ENCODE measurements at regions not wholly inside any gene's neighbourhood (a gene's known extent, or its start where the extent isn't known, plus 50 kb on each side); places are given as distances from the start of the nearest gene placed in this dataset.

- no peak for DNase-seq
- Histone ChIP-seq H3K36me3 (no peaks in the 10 kb centered on the region), H3K9me3 (no peaks in the 10 kb centered on the region), H3K27ac (no peak overlapping the region), H3K4me3 (no peak overlapping the region), H3K27me3 (no peaks in the 10 kb centered on the region), H3K4me1 (no peaks in the 10 kb centered on the region)
- no peak for ATAC-seq
- in situ Hi-C loops (cut with MboI; ENCODE audit: low sequenced_read_pairs in 4 of 4) (no loop called here), intact Hi-C loops (cut with DNase I; ENCODE audit: low total_unique reads) (no loop called here)
- no peak for TF ChIP-seq CTCF (IDR thresholded peaks at IDR 0.05 in 4 of 5, conservative IDR thresholded peaks at IDR 0.05 in 1 of 5)
- no peak for TF ChIP-seq POLR2A (IDR thresholded peaks at IDR 0.05)
These were observed 177.6 kb upstream of the FBXL7 start for GRCh38 chr5:15322421-15322820.

GRCh38 chr5:15321776-15322175 is 178.2 kb upstream of the FBXL7 start:
- Histone ChIP-seq H3K27ac (no peak overlapping the region), H3K4me3 (no peak overlapping the region), H3K9me3 (no peaks in the 10 kb centered on the region), H3K4me1 (no peaks in the 10 kb centered on the region), H3K36me3 (no peaks in the 10 kb centered on the region), H3K27me3 (no peaks in the 10 kb centered on the region)
- in situ Hi-C loops (cut with MboI; ENCODE audit: low sequenced_read_pairs in 4 of 4), result no loop called here
- no peak for DNase-seq
- TF ChIP-seq CTCF (IDR thresholded peaks at IDR 0.05 in 4 of 5, conservative IDR thresholded peaks at IDR 0.05 in 1 of 5), result no peak
- no peak for TF ChIP-seq POLR2A (IDR thresholded peaks at IDR 0.05)
- intact Hi-C loops (cut with DNase I; ENCODE audit: low total_unique reads), result no loop called here
- no peak for ATAC-seq

- DNase-seq (no peak), ATAC-seq (no peak)
- Histone ChIP-seq H3K36me3 (no peaks in the 10 kb centered on the region), H3K9me3 (no peaks in the 10 kb centered on the region), H3K4me3 (no peak overlapping the region), H3K27ac (no peak overlapping the region), H3K4me1 (no peaks in the 10 kb centered on the region), H3K27me3 (no peaks in the 10 kb centered on the region)
- TF ChIP-seq POLR2A (IDR thresholded peaks at IDR 0.05), result no peak
- in situ Hi-C loops (cut with MboI; ENCODE audit: low sequenced_read_pairs in 4 of 4), result no loop called here
- intact Hi-C loops (cut with DNase I; ENCODE audit: low total_unique reads), result no loop called here
These were observed 179.1 kb upstream of the FBXL7 start for GRCh38 chr5:15320871-15321270.

- Histone ChIP-seq H3K27me3 (no peaks in the 10 kb centered on the region), H3K27ac (no peak overlapping the region), H3K4me3 (no peak overlapping the region), H3K36me3 (no peaks in the 10 kb centered on the region), H3K4me1 (no peaks in the 10 kb centered on the region), H3K9me3 (no peaks in the 10 kb centered on the region)
- intact Hi-C loops (cut with DNase I; ENCODE audit: low total_unique reads), result no loop called here
- TF ChIP-seq CTCF (IDR thresholded peaks at IDR 0.05 in 4 of 5, conservative IDR thresholded peaks at IDR 0.05 in 1 of 5) (no peak), POLR2A (IDR thresholded peaks at IDR 0.05) (no peak)
- ATAC-seq (no peak), DNase-seq (no peak)
- in situ Hi-C loops (cut with MboI; ENCODE audit: low sequenced_read_pairs in 4 of 4), result no loop called here
These were observed 194.8 kb upstream of the FBXL7 start for GRCh38 chr5:15304914-15305834.

GRCh38 chr5:15304066-15304731 is 195.8 kb upstream of the FBXL7 start:
- Histone ChIP-seq H3K4me1 (no peaks in the 10 kb centered on the region), H3K27ac (no peak overlapping the region), H3K27me3 (no peaks in the 10 kb centered on the region), H3K36me3 (no peaks in the 10 kb centered on the region), H3K9me3 (no peaks in the 10 kb centered on the region), H3K4me3 (no peak overlapping the region)
- in situ Hi-C loops (cut with MboI; ENCODE audit: low sequenced_read_pairs in 4 of 4) (no loop called here), intact Hi-C loops (cut with DNase I; ENCODE audit: low total_unique reads) (no loop called here)
- TF ChIP-seq POLR2A (IDR thresholded peaks at IDR 0.05), result no peak
- no peak for TF ChIP-seq CTCF (IDR thresholded peaks at IDR 0.05 in 4 of 5, conservative IDR thresholded peaks at IDR 0.05 in 1 of 5)
- ATAC-seq (no peak), DNase-seq (no peak)
